WTC11 (cell line): ENCODE measurements at regions not wholly inside any gene's neighbourhood (a gene's known extent, or its start where the extent isn't known, plus 50 kb on each side); places are given as distances from the start of the nearest gene placed in this dataset.
A peak's percentile ranks its signal among the peaks of the same experiment; 100 is the strongest.

ENCODE experiments used
- ATAC-seq: fragments of 200-7000 bp; cut with Tn5 transposase; 2 replicates; pipeline ENCODE4 v1.10.0; 2021; ENCODE audit warnings: mild to moderate bottlenecking, moderate library complexity
- CTCF ChIA-PET: fragments of 300-600 bp; sonication (Branson Sonifier 250); formaldehyde crosslinking; loops from one replicate; lab custom pipeline; 2021; ENCODE audit warnings: antibody characterized with exemption; lab: Charles Lee
- POLR2A ChIA-PET: fragments of 350-600 bp; sonication (Branson Sonifier 250); formaldehyde crosslinking; loops from one replicate; lab custom pipeline; 2021; ENCODE audit warnings: antibody characterized with exemption; lab: Charles Lee
- DNase-seq: peaks from one replicate; pipeline ENCODE4 v3.0.0; 2021; ENCODE audit warnings: low spot score
- H3K27ac Mint-ChIP-seq: 2 replicates; pipeline ENCODE4 v1.8.0; 2021; ENCODE audit warnings: mixed read lengths
- H3K27me3 Mint-ChIP-seq: 2 replicates; pipeline ENCODE4 v1.8.0; 2021; ENCODE audit warnings: low read depth, mild to moderate bottlenecking, moderate library complexity, mixed read lengths
- H3K36me3 Mint-ChIP-seq: 2 replicates; pipeline ENCODE4 v1.8.0; 2021; ENCODE audit warnings: mixed read lengths
- H3K4me1 Mint-ChIP-seq: 2 replicates; pipeline ENCODE4 v1.8.0; 2022; ENCODE audit warnings: mixed read lengths
- H3K4me3 Mint-ChIP-seq: 2 replicates; pipeline ENCODE4 v1.8.0; 2021; ENCODE audit warnings: mild to moderate bottlenecking, moderate library complexity, mixed read lengths
- H3K9me3 Mint-ChIP-seq: 2 replicates; pipeline ENCODE4 v1.8.0; 2021; ENCODE audit warnings: mixed read lengths
- ATF1 ChIP-seq: sonication (generic); formaldehyde crosslinking; IDR thresholded peaks from 2 replicates; pipeline ENCODE4 v1.8.1; 2023; ENCODE audit warnings: mild to moderate bottlenecking, moderate library complexity, missing genetic modification reagents
- CREM ChIP-seq: sonication (generic); formaldehyde crosslinking; IDR thresholded peaks from 2 replicates; pipeline ENCODE4 v1.8.1; 2022; ENCODE audit warnings: mild to moderate bottlenecking, missing genetic modification reagents, moderate library complexity
- CTCF ChIP-seq: fragments of 200-600 bp; IDR thresholded peaks from 2 replicates; pipeline ENCODE4 v1.8.0; 2022; ENCODE audit warnings: antibody characterized with exemption
- E2F4 ChIP-seq: sonication (generic); formaldehyde crosslinking; IDR thresholded peaks from 2 replicates; pipeline ENCODE4 v1.8.1; 2022; ENCODE audit warnings: low read depth, mild to moderate bottlenecking, moderate library complexity, missing genetic modification reagents, borderline replicate concordance
- FOXK1 ChIP-seq: sonication (generic); formaldehyde crosslinking; IDR thresholded peaks from 2 replicates; pipeline ENCODE4 v1.8.0; 2022; ENCODE audit warnings: mild to moderate bottlenecking, moderate library complexity, missing genetic modification reagents
- HMGA2 ChIP-seq: fragments of 250-450 bp; sonication (Bioruptor Pico); IDR thresholded peaks from 2 replicates; pipeline ENCODE4 v1.4.0; 2021; ENCODE audit warnings: mild to moderate bottlenecking, moderate library complexity
- HMGXB4 ChIP-seq: sonication (generic); formaldehyde crosslinking; IDR thresholded peaks from 2 replicates; pipeline ENCODE4 v1.8.1; 2023; ENCODE audit warnings: mild to moderate bottlenecking, moderate library complexity, missing genetic modification reagents
- KAT7 ChIP-seq: sonication (generic); formaldehyde crosslinking; IDR thresholded peaks from 2 replicates; pipeline ENCODE4 v1.8.1; 2023; ENCODE audit warnings: missing genetic modification reagents, mild to moderate bottlenecking, borderline replicate concordance
- MAX ChIP-seq: sonication (generic); formaldehyde crosslinking; IDR thresholded peaks from 2 replicates; pipeline ENCODE4 v1.8.0; 2022; ENCODE audit warnings: mild to moderate bottlenecking, missing genetic modification reagents
- MXD4 ChIP-seq: fragments of 250-450 bp; sonication (Bioruptor Pico); IDR thresholded peaks from 2 replicates; pipeline ENCODE4 v1.8.0; 2021; ENCODE audit warnings: mild to moderate bottlenecking, moderate library complexity, borderline replicate concordance
- NFATC4 ChIP-seq: fragments of 250-450 bp; sonication (Bioruptor Pico); IDR thresholded peaks from 2 replicates; pipeline ENCODE4 v1.9.0; 2021; ENCODE audit warnings: mild to moderate bottlenecking
- NFE2L1 ChIP-seq: sonication (generic); formaldehyde crosslinking; IDR thresholded peaks from 2 replicates; pipeline ENCODE4 v1.8.1; 2023; ENCODE audit warnings: missing genetic modification reagents
- NR2C2 ChIP-seq: sonication (generic); formaldehyde crosslinking; IDR thresholded peaks from 2 replicates; pipeline ENCODE4 v1.8.0; 2022; ENCODE audit warnings: mild to moderate bottlenecking, missing genetic modification reagents
- RELA ChIP-seq: sonication (generic); formaldehyde crosslinking; IDR thresholded peaks from 2 replicates; pipeline ENCODE4 v1.8.1; 2022; ENCODE audit warnings: missing genetic modification reagents, mild to moderate bottlenecking, borderline replicate concordance
- SMAD4 ChIP-seq: sonication (generic); formaldehyde crosslinking; IDR thresholded peaks from 2 replicates; pipeline ENCODE4 v1.8.0; 2022; ENCODE audit warnings: mild to moderate bottlenecking, missing genetic modification reagents
- STAT6 ChIP-seq: sonication (generic); formaldehyde crosslinking; conservative IDR thresholded peaks from 2 replicates; pipeline ENCODE4 v1.8.1; 2023; ENCODE audit warnings: mild to moderate bottlenecking, low read depth, missing genetic modification reagents, moderate library complexity
- TCF7 ChIP-seq: sonication (generic); formaldehyde crosslinking; IDR thresholded peaks from 2 replicates; pipeline ENCODE4 v1.8.0; 2022; ENCODE audit warnings: mild to moderate bottlenecking, low read depth, missing genetic modification reagents, moderate library complexity
- TEAD1 ChIP-seq: sonication (generic); formaldehyde crosslinking; IDR thresholded peaks from 2 replicates; pipeline ENCODE4 v1.8.0; 2022; ENCODE audit warnings: mild to moderate bottlenecking, missing genetic modification reagents
- ZBTB21 ChIP-seq: sonication (generic); formaldehyde crosslinking; IDR thresholded peaks from 2 replicates; pipeline ENCODE4 v1.8.1; 2023; ENCODE audit warnings: mild to moderate bottlenecking, missing genetic modification reagents, borderline replicate concordance
- ZSCAN18 ChIP-seq: fragments of 250-450 bp; sonication (Bioruptor Pico); IDR thresholded peaks from 2 replicates; pipeline ENCODE4 v2.1.2; 2022; ENCODE audit warnings: mild to moderate bottlenecking, moderate library complexity

- TF ChIP-seq NFE2L1 (CRISPR knock-in tag): no peak
- no peak for TF ChIP-seq ATF1 (CRISPR knock-in tag)
- TF ChIP-seq STAT6 (CRISPR knock-in tag): no peak
- no peak for TF ChIP-seq MAX (CRISPR knock-in tag)
- TF ChIP-seq TEAD1: no peak
- TF ChIP-seq CREM (CRISPR knock-in tag): no peak
- TF ChIP-seq NFATC4 (CRISPR knock-in tag): no peak
- no peak for TF ChIP-seq KAT7 (CRISPR knock-in tag)
- no peak for TF ChIP-seq E2F4 (CRISPR knock-in tag)
- no peak for TF ChIP-seq SMAD4 (CRISPR knock-in tag)
- no peak for TF ChIP-seq ZSCAN18 (CRISPR knock-in tag)
- no peak for TF ChIP-seq MXD4 (CRISPR knock-in tag)
- TF ChIP-seq FOXK1: no peak
- TF ChIP-seq HMGXB4 (CRISPR knock-in tag): no peak
- no peak for TF ChIP-seq HMGA2 (CRISPR knock-in tag)
- no peak for TF ChIP-seq RELA (CRISPR knock-in tag)
- TF ChIP-seq TCF7: no peak
- H3K27ac Mint-ChIP-seq: no peak overlapping the region
- POLR2A ChIA-PET: no interaction called here
- ATAC-seq (no peak), DNase-seq (no peak)
- H3K27me3 Mint-ChIP-seq: no peaks in the 10 kb centered on the region
- peaks cover 18% of the 10 kb centered on the region for H3K36me3 Mint-ChIP-seq
- peaks cover 21% of the 10 kb centered on the region for H3K9me3 Mint-ChIP-seq
- no peaks in the 10 kb centered on the region for H3K4me1 Mint-ChIP-seq
- no peak overlapping the region for H3K4me3 Mint-ChIP-seq
- CTCF ChIA-PET: no interaction called here
Observed at GRCh38 chr6:77273929-77274328, 189.4 kb downstream of the HTR1B start.

- CTCF ChIA-PET: no interaction called here
- no peaks in the 10 kb centered on the region for H3K36me3 Mint-ChIP-seq
Observed at GRCh38 chr6:77264970-77265369, 198.3 kb downstream of the HTR1B start.

More at GRCh38 chr6:77264970-77265369, 198.3 kb downstream of the HTR1B start:
- Mint-ChIP-seq H3K27me3 (no peaks in the 10 kb centered on the region), H3K4me1 (no peaks in the 10 kb centered on the region), H3K27ac (no peak overlapping the region), H3K9me3 (no peaks in the 10 kb centered on the region)
- POLR2A ChIA-PET: no interaction called here
- ATAC-seq: peak; percentile 79
- TF ChIP-seq CTCF: peak; percentile 23; the same call in 1 of the 2 replicates
- no peak for TF ChIP-seq ZBTB21 (CRISPR knock-in tag)
- no peak for TF ChIP-seq NR2C2
- TF ChIP-seq, all 79 proteins: peak for 1
- no peak overlapping the region for H3K4me3 Mint-ChIP-seq
- peak; percentile 51 for DNase-seq
